H9 (cell line): ENCODE measurements at regions not wholly inside any gene's neighbourhood (a gene's known extent, or its start where the extent isn't known, plus 50 kb on each side); places are given as distances from the start of the nearest gene placed in this dataset.

Source experiments
- DNase-seq: peaks from one replicate; pipeline ENCODE4 v3.0.0-alpha.2; 2017
- H2AFZ ChIP-seq: one replicate; pipeline ENCODE4 v1.6.1; 2013; ENCODE audit warnings: mild to moderate bottlenecking, low read length, control low read depth, moderate library complexity
- H2AK5ac ChIP-seq: 2 replicates; pipeline ENCODE4 v1.6.1; 2013; ENCODE audit warnings: low read length, control low read depth, mixed read lengths; ENCODE audit not compliant: insufficient read length
- H2BK120ac ChIP-seq: one replicate; pipeline ENCODE4 v1.6.1; 2013; ENCODE audit warnings: low read depth, mild to moderate bottlenecking, low read length, control low read depth, inconsistent platforms; ENCODE audit not compliant: poor library complexity, severe bottlenecking
- H2BK12ac ChIP-seq: 2 replicates; pipeline ENCODE4 v1.6.1; 2013; ENCODE audit warnings: low read length, control low read depth, mixed read lengths, low read depth; ENCODE audit not compliant: insufficient read length
- H2BK15ac ChIP-seq: 2 replicates; pipeline ENCODE4 v1.6.1; 2013; ENCODE audit warnings: low read depth, low read length, control low read depth
- H2BK20ac ChIP-seq: one replicate; pipeline ENCODE4 v1.6.1; 2013; ENCODE audit warnings: low read depth, mild to moderate bottlenecking, low read length, control low read depth, inconsistent platforms; ENCODE audit not compliant: poor library complexity, severe bottlenecking
- H2BK5ac ChIP-seq: 2 replicates; pipeline ENCODE4 v1.6.1; 2013; ENCODE audit warnings: low read length, control low read depth, mixed read lengths; ENCODE audit not compliant: insufficient read length
- H3K14ac ChIP-seq: 2 replicates; pipeline ENCODE4 v1.6.1; 2013; ENCODE audit warnings: low read length, control low read depth; ENCODE audit not compliant: insufficient read depth
- H3K18ac ChIP-seq: 2 replicates; pipeline ENCODE4 v1.6.1; 2013; ENCODE audit warnings: low read depth, mild to moderate bottlenecking, mixed read lengths, low read length, control low read depth; ENCODE audit not compliant: insufficient read length
- H3K23ac ChIP-seq: 2 replicates; pipeline ENCODE4 v1.6.1; 2013; ENCODE audit warnings: low read length, control low read depth, mixed read lengths, low read depth; ENCODE audit not compliant: insufficient read length
- H3K23me2 ChIP-seq: 2 replicates; pipeline ENCODE4 v1.6.1; 2013; ENCODE audit warnings: low read depth, mild to moderate bottlenecking, mixed read lengths, low read length, control low read depth; ENCODE audit not compliant: insufficient read length, poor library complexity, severe bottlenecking
- H3K27ac ChIP-seq: 2 replicates; pipeline ENCODE4 v1.5.1; 2013; ENCODE audit warnings: low read length, control low read depth, mixed read lengths, low read depth; ENCODE audit not compliant: insufficient read length
- H3K27me3 ChIP-seq: 2 replicates; pipeline ENCODE4 v1.6.1; 2013; ENCODE audit warnings: low read length, control low read depth, inconsistent platforms; ENCODE audit not compliant: insufficient read depth
- H3K4ac ChIP-seq: 2 replicates; pipeline ENCODE4 v1.6.1; 2013; ENCODE audit warnings: low read depth, mild to moderate bottlenecking, control low read depth, inconsistent platforms, low read length, moderate library complexity
- H3K4me1 ChIP-seq: 2 replicates; pipeline ENCODE4 v1.6.1; 2013; ENCODE audit warnings: low read length, control low read depth, inconsistent platforms; ENCODE audit not compliant: insufficient read depth
- H3K4me2 ChIP-seq: 2 replicates; pipeline ENCODE4 v1.6.1; 2013; ENCODE audit warnings: low read length, control low read depth, mixed read lengths; ENCODE audit not compliant: insufficient read length, insufficient read depth
- H3K56ac ChIP-seq: 2 replicates; pipeline ENCODE4 v1.6.1; 2013; ENCODE audit warnings: low read depth, mild to moderate bottlenecking, mixed read lengths, low read length, control low read depth; ENCODE audit not compliant: insufficient read length
- H3K79me1 ChIP-seq: 2 replicates; pipeline ENCODE4 v1.6.1; 2013; ENCODE audit warnings: low read depth, mild to moderate bottlenecking, moderate library complexity, low read length, control low read depth, inconsistent platforms; ENCODE audit not compliant: insufficient read depth, poor library complexity, severe bottlenecking
- H3K79me2 ChIP-seq: 2 replicates; pipeline ENCODE4 v1.6.1; 2013; ENCODE audit warnings: low read length, control low read depth, inconsistent platforms; ENCODE audit not compliant: insufficient read depth
- H3K9ac ChIP-seq: 2 replicates; pipeline ENCODE4 v1.6.1; 2013; ENCODE audit warnings: low read length, control low read depth, mixed read lengths; ENCODE audit not compliant: insufficient read length; ENCODE audit errors: extremely low read depth
- H3K9me3 ChIP-seq: one replicate; pipeline ENCODE4 v1.6.1; 2013; ENCODE audit warnings: low read depth, low read length, inconsistent platforms; ENCODE audit not compliant: control insufficient read depth
- H3T11ph ChIP-seq: one replicate; pipeline ENCODE4 v1.6.1; 2013; ENCODE audit warnings: mild to moderate bottlenecking, low read length, control low read depth, inconsistent platforms
- H4K20me1 ChIP-seq: one replicate; pipeline ENCODE4 v1.6.1; 2013; ENCODE audit not compliant: control insufficient read depth, insufficient read length, insufficient read depth
- H4K5ac ChIP-seq: 2 replicates; pipeline ENCODE4 v1.6.1; 2013; ENCODE audit warnings: low read depth, mild to moderate bottlenecking, mixed read lengths, low read length, control low read depth; ENCODE audit not compliant: insufficient read length
- H4K8ac ChIP-seq: replicated peaks from 2 replicates; pipeline ENCODE4 v1.6.1; 2013; ENCODE audit warnings: low read length, control low read depth, mixed read lengths, low read depth; ENCODE audit not compliant: insufficient read length
- H4K91ac ChIP-seq: 2 replicates; pipeline ENCODE4 v1.6.1; 2013; ENCODE audit warnings: low read depth, mild to moderate bottlenecking, moderate library complexity, mixed read lengths, low read length, control low read depth; ENCODE audit not compliant: insufficient read length
- H3K27ac Mint-ChIP-seq, 3 experiments: 2 replicates in 2 of 3; 3 replicates in 1 of 3; pipeline ENCODE4 v1.8.0; 2020 to 2021; ENCODE audit warnings: mixed read lengths in 3 of 3, mild to moderate bottlenecking in 1 of 3, moderate library complexity in 1 of 3
- H3K27me3 Mint-ChIP-seq: 2 replicates; pipeline ENCODE4 v1.8.0; 2021; ENCODE audit warnings: low read depth, mild to moderate bottlenecking, moderate library complexity, mixed read lengths
- H3K36me3 Mint-ChIP-seq, 3 experiments: 2 replicates in 2 of 3; 3 replicates in 1 of 3; pipeline ENCODE4 v1.8.0; 2020 to 2021; ENCODE audit warnings: low read depth in 3 of 3, mixed read lengths in 3 of 3; ENCODE audit not compliant: insufficient read depth in 1 of 3
- H3K4me1 Mint-ChIP-seq, 2 experiments: 2 replicates each; pipeline ENCODE4 v1.8.0; 2020; ENCODE audit warnings: mixed read lengths in 2 of 2
- H3K4me3 Mint-ChIP-seq, 2 experiments: 2 replicates in 1 of 2; 3 replicates in 1 of 2; pipeline ENCODE4 v1.8.0; 2020 to 2021; ENCODE audit warnings: mild to moderate bottlenecking in 2 of 2, mixed read lengths in 2 of 2, moderate library complexity in 1 of 2
- H3K9me3 Mint-ChIP-seq, 2 experiments: 2 replicates in 1 of 2; 3 replicates in 1 of 2; pipeline ENCODE4 v1.8.0; 2020; ENCODE audit warnings: mild to moderate bottlenecking in 2 of 2, mixed read lengths in 2 of 2, moderate library complexity in 1 of 2
- WGBS: extraction: QIAGEN DNeasy Blood & Tissue Kit; methylation state at CpG from one replicate; pipeline ENCODE4 v1.1.7; 2013; ENCODE audit warnings: missing lambda C conversion rate, low lambda C conversion rate, mixed read lengths; ENCODE audit not compliant: insufficient read length; ENCODE audit errors: extremely low coverage; 5-methylcytosine and 5-hydroxymethylcytosine counted together
- TF ChIP-seq, protein P1 (sequence below): fragments of 200-600 bp; sonication (generic); conservative IDR thresholded peaks from 3 replicates; pipeline ENCODE4 v1.8.0; 2021; ENCODE audit warnings: antibody characterized with exemption, mild to moderate bottlenecking

DNA sequence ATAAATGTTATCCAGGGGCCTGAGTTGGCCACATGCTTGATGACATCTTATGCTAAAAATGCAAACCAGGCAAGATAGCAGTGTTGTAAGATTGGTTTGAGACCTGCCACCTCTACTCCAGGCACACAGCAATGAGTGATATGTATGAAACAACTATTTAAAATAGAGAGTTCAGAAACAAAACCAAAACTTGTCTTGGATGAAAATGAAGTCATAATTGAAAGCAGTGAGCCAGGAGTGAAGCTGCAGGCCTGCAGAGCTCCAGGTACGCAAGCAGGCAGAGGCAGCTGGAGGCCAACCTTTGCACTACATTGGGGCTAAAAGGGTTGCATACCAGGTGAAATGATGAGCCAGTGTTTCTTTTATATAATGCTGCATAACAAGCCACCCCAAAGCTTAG lies 89.2 kb upstream of the SPATS2L start:
- Mint-ChIP-seq H3K4me1 (peaks cover 25 to 27% of the 10 kb centered on the region in 2 experiments), H3K4me3 (no peak overlapping the region), H3K27ac (no peak overlapping the region), H3K27me3 (no peaks in the 10 kb centered on the region), H3K36me3 (no peaks in the 10 kb centered on the region; a peak in 1 of 7 replicates), H3K9me3 (no peaks in the 10 kb centered on the region)
- H3K27ac ChIP-seq = no peak overlapping the region
- H3K4me1 ChIP-seq = peaks cover 2% of the 10 kb centered on the region; the same call in 1 of the 2 replicates
- H3K79me1 ChIP-seq = no peaks in the 10 kb centered on the region
- H4K20me1 ChIP-seq = no peaks in the 10 kb centered on the region
- no peaks in the 10 kb centered on the region for H3K79me2 ChIP-seq
- no peaks in the 10 kb centered on the region for H3K9me3 ChIP-seq
- H2AK5ac ChIP-seq = no peak overlapping the region
- H2BK5ac ChIP-seq = no peak overlapping the region
- H4K8ac ChIP-seq = no peak overlapping the region
- DNase-seq = no peak
- no peak overlapping the region for H2BK120ac ChIP-seq
- no peak overlapping the region for H3K4ac ChIP-seq
- no peak overlapping the region for H3K4me2 ChIP-seq
- no peak overlapping the region for H3K9ac ChIP-seq
- no peak overlapping the region for H4K91ac ChIP-seq
- H3K56ac ChIP-seq = no peak overlapping the region
- no peak overlapping the region for H3T11ph ChIP-seq
- no peak overlapping the region for H2AFZ ChIP-seq
- no peak overlapping the region for H3K18ac ChIP-seq
- TF ChIP-seq, protein P1, sequence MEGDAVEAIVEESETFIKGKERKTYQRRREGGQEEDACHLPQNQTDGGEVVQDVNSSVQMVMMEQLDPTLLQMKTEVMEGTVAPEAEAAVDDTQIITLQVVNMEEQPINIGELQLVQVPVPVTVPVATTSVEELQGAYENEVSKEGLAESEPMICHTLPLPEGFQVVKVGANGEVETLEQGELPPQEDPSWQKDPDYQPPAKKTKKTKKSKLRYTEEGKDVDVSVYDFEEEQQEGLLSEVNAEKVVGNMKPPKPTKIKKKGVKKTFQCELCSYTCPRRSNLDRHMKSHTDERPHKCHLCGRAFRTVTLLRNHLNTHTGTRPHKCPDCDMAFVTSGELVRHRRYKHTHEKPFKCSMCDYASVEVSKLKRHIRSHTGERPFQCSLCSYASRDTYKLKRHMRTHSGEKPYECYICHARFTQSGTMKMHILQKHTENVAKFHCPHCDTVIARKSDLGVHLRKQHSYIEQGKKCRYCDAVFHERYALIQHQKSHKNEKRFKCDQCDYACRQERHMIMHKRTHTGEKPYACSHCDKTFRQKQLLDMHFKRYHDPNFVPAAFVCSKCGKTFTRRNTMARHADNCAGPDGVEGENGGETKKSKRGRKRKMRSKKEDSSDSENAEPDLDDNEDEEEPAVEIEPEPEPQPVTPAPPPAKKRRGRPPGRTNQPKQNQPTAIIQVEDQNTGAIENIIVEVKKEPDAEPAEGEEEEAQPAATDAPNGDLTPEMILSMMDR = no peak
- H4K5ac ChIP-seq = no peak overlapping the region
- no peak overlapping the region for H3K23ac ChIP-seq
- H2BK20ac ChIP-seq = no peak overlapping the region
- no peak overlapping the region for H3K14ac ChIP-seq
- no peaks in the 10 kb centered on the region for H3K23me2 ChIP-seq
- no CpG with 5 or more reads among the region's 1 CpG for WGBS
- no peaks in the 10 kb centered on the region for H3K27me3 ChIP-seq
- no peak overlapping the region for H2BK15ac ChIP-seq
- H2BK12ac ChIP-seq = no peak overlapping the region
